Uterus (tissue), 3 donors: ENCODE measurements at regions not wholly inside any gene's neighbourhood (a gene's known extent, or its start where the extent isn't known, plus 50 kb on each side); places are given as distances from the start of the nearest gene placed in this dataset.

ENCODE experiments used
- DNase-seq, 2 donors: peaks; one replicate each; pipeline ENCODE4 v3.0.0-alpha.2; 2019 to 2020
- H3K27ac ChIP-seq, 2 donors: fragments of 200-600 bp; sonication (generic); 1 replicate in 1 of 2; 2 replicates in 1 of 2; pipeline ENCODE4 v1.5.1; 2016 to 2018
- H3K27me3 ChIP-seq, 2 donors: fragments of 200-600 bp; sonication (generic); one replicate each; pipeline ENCODE4 v1.5.1; 2018 to 2019; ENCODE audit warnings: control low read depth in 1 of 2
- H3K36me3 ChIP-seq, 2 donors: fragments of 200-600 bp; sonication (generic); one replicate each; pipeline ENCODE4 v1.5.1; 2019; ENCODE audit warnings: control low read depth in 1 of 2
- H3K4me1 ChIP-seq, 2 donors: fragments of 200-600 bp; sonication (generic); one replicate each; pipeline ENCODE4 v1.5.1; 2018 to 2019; ENCODE audit warnings: control low read depth in 1 of 2
- H3K4me3 ChIP-seq, 2 donors: fragments of 200-600 bp; sonication (generic); 1 replicate in 1 of 2; 2 replicates in 1 of 2; pipeline ENCODE4 v1.5.1; 2018 to 2019; ENCODE audit warnings: mild to moderate bottlenecking in 1 of 2
- H3K9me3 ChIP-seq, 2 donors: fragments of 200-600 bp; sonication (generic); one replicate each; pipeline ENCODE4 v1.5.1; 2019; ENCODE audit warnings: control low read depth in 1 of 2
- CTCF ChIP-seq, 4 experiments: fragments of 200-600 bp in 2 of 4; fragments of 450-650 bp in 2 of 4; sonication (generic) in 2 of 4; IDR thresholded peaks; one replicate each; pipeline ENCODE4 v1.5.1; 2016 to 2019; ENCODE audit warnings: antibody characterized with exemption in 4 of 4, mild to moderate bottlenecking in 2 of 4, moderate library complexity in 1 of 4
- POLR2A ChIP-seq, 2 donors: fragments of 450-650 bp; IDR thresholded peaks; one replicate each; pipeline ENCODE4 v1.6.1; 2016; ENCODE audit warnings: antibody characterized with exemption in 2 of 2, mild to moderate bottlenecking in 1 of 2, moderate library complexity in 1 of 2
- intact Hi-C: fragments of 100-400 bp; cut with DNase I; formaldehyde crosslinking; loops from one replicate; pipeline ENCODE4 v1.15.1; 2023; ENCODE audit warnings: low total_unique reads
- donor health status: DM: yes; HTN: yes; CAD: no.

GRCh38 chr1:36711480-36711879 is 228.8 kb upstream of the CSF3R start:
- TF ChIP-seq POLR2A (IDR thresholded peaks at IDR 0.05) (no peak), CTCF (IDR thresholded peaks at IDR 0.05) (no peak)
- no peaks in the 10 kb centered on the region for H3K36me3 ChIP-seq
- no peak overlapping the region for H3K27ac ChIP-seq
- DNase-seq, result no peak
- peaks cover 0 to 13% of the 10 kb centered on the region in 2 donors for H3K27me3 ChIP-seq
- intact Hi-C loops, result no loop called here
- H3K4me1 ChIP-seq, result no peaks in the 10 kb centered on the region
- no peak overlapping the region for H3K4me3 ChIP-seq
- no peaks in the 10 kb centered on the region for H3K9me3 ChIP-seq

- Histone ChIP-seq H3K27ac (no peak overlapping the region), H3K4me1 (no peaks in the 10 kb centered on the region), H3K4me3 (no peak overlapping the region), H3K9me3 (no peaks in the 10 kb centered on the region), H3K27me3 (peaks cover 0 to 13% of the 10 kb centered on the region in 2 donors), H3K36me3 (no peaks in the 10 kb centered on the region)
- no peak for TF ChIP-seq CTCF (IDR thresholded peaks at IDR 0.05)
- TF ChIP-seq POLR2A (IDR thresholded peaks at IDR 0.05), result no peak
- no peak for DNase-seq
- intact Hi-C loops, result no loop called here
These were observed 228.2 kb upstream of the CSF3R start for GRCh38 chr1:36710951-36711350.

GRCh38 chr1:36709869-36710481 is 227.3 kb upstream of the CSF3R start:
- H3K9me3 ChIP-seq, result no peaks in the 10 kb centered on the region
- intact Hi-C loops, result no loop called here

GRCh38 chr1:36708587-36708986 is 225.9 kb upstream of the CSF3R start:
- Histone ChIP-seq H3K4me1 (no peaks in the 10 kb centered on the region), H3K9me3 (no peaks in the 10 kb centered on the region), H3K27ac (no peak overlapping the region), H3K36me3 (no peaks in the 10 kb centered on the region), H3K4me3 (no peak overlapping the region), H3K27me3 (peaks cover 0 to 13% of the 10 kb centered on the region in 2 donors)
- intact Hi-C loops, result no loop called here
- DNase-seq, result no peak
- TF ChIP-seq CTCF (IDR thresholded peaks at IDR 0.05), result no peak
- no peak for TF ChIP-seq POLR2A (IDR thresholded peaks at IDR 0.05)

More at GRCh38 chr1:36709869-36710481, 227.3 kb upstream of the CSF3R start:
- no peak for TF ChIP-seq POLR2A (IDR thresholded peaks at IDR 0.05)
- TF ChIP-seq CTCF (IDR thresholded peaks at IDR 0.05), result no peak
- peaks cover 0 to 13% of the 10 kb centered on the region in 2 donors for H3K27me3 ChIP-seq
- no peaks in the 10 kb centered on the region for H3K36me3 ChIP-seq
- no peak overlapping the region for H3K4me3 ChIP-seq
- DNase-seq, result no peak
- no peaks in the 10 kb centered on the region for H3K4me1 ChIP-seq
- H3K27ac ChIP-seq, result no peak overlapping the region

DNA sequence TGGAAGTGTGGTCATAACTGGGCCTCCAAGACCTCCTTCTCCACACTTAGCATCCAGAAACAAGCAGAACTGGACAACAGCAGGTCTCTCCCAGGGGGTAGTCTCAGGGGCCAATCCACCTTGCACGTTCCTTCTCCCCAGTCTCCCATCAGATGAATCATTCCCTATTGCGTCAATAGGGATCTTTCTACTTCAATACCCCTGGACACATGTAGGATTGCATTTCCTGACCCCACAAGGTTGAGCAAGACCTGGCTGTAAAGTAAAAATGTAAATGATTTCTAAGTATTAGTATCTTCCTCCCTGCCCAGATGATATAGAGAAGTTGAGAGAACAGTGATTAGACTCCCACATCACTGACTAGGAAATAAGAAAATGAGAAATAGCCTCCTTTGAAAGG is 224.5 kb upstream of the CSF3R start:
- H3K9me3 ChIP-seq, result no peaks in the 10 kb centered on the region
- H3K27me3 ChIP-seq, result peaks cover 0 to 13% of the 10 kb centered on the region in 2 donors
- TF ChIP-seq CTCF (IDR thresholded peaks at IDR 0.05), result no peak
- TF ChIP-seq POLR2A (IDR thresholded peaks at IDR 0.05), result no peak
- H3K27ac ChIP-seq, result no peak overlapping the region
- DNase-seq, result no peak
- H3K4me1 ChIP-seq, result no peaks in the 10 kb centered on the region
- no peaks in the 10 kb centered on the region for H3K36me3 ChIP-seq
- intact Hi-C loops, result no loop called here
- no peak overlapping the region for H3K4me3 ChIP-seq
